GM08714 (cell line): ENCODE measurements at regions not wholly inside any gene's neighbourhood (a gene's known extent, or its start where the extent isn't known, plus 50 kb on each side); places are given as distances from the start of the nearest gene placed in this dataset.

Source experiments
- H3K4me3 ChIP-seq: fragments of 200-500 bp; sonication (Bioruptor generic); 2 replicates; pipeline ENCODE4 v1.5.1; 2014; ENCODE audit warnings: mild to moderate bottlenecking, low read length, inconsistent platforms
- ZNF274 ChIP-seq: IDR thresholded peaks from 2 replicates; pipeline ENCODE4 v1.6.1; 2012; ENCODE audit warnings: mild to moderate bottlenecking, low read depth, low read length

- TF ChIP-seq ZNF274: no peak
- H3K4me3 ChIP-seq: no peak overlapping the region
Observed at GRCh38 chr4:188266386-188266785, 127.1 kb downstream of the TRIML1 start.

GRCh38 chr4:188268131-188268908, 129.1 kb downstream of the TRIML1 start:
- no peak for TF ChIP-seq ZNF274
- H3K4me3 ChIP-seq: no peak overlapping the region

GRCh38 chr4:188270273-188271069, 131.2 kb downstream of the TRIML1 start:
- H3K4me3 ChIP-seq: no peak overlapping the region
- no peak for TF ChIP-seq ZNF274

- H3K4me3 ChIP-seq: no peak overlapping the region
- TF ChIP-seq ZNF274: no peak
Observed at GRCh38 chr4:188275686-188276085, 136.4 kb downstream of the TRIML1 start.

GRCh38 chr4:188279184-188279583, 139.9 kb downstream of the TRIML1 start:
- TF ChIP-seq ZNF274: no peak

GRCh38 chr4:188282471-188283232, 143.4 kb downstream of the TRIML1 start:
- no peak for TF ChIP-seq ZNF274
- H3K4me3 ChIP-seq: no peak overlapping the region

More at GRCh38 chr4:188279184-188279583, 139.9 kb downstream of the TRIML1 start:
- no peak overlapping the region for H3K4me3 ChIP-seq

GRCh38 chr4:188287169-188287894, 148.1 kb downstream of the TRIML1 start:
- TF ChIP-seq ZNF274: no peak

GRCh38 chr4:188289531-188290125, 150.4 kb downstream of the TRIML1 start:
- TF ChIP-seq ZNF274: no peak
- H3K4me3 ChIP-seq: no peak overlapping the region

More at GRCh38 chr4:188287169-188287894, 148.1 kb downstream of the TRIML1 start:
- no peak overlapping the region for H3K4me3 ChIP-seq

- H3K4me3 ChIP-seq: no peak overlapping the region
- TF ChIP-seq ZNF274: no peak
Observed at GRCh38 chr4:188295899-188296298, 156.7 kb downstream of the TRIML1 start.

- H3K4me3 ChIP-seq: no peak overlapping the region
- no peak for TF ChIP-seq ZNF274
Observed at GRCh38 chr4:188296331-188296730, 157.1 kb downstream of the TRIML1 start.

- no peak overlapping the region for H3K4me3 ChIP-seq
- TF ChIP-seq ZNF274: no peak
Observed at GRCh38 chr4:188297873-188298272, 158.6 kb downstream of the TRIML1 start.

- TF ChIP-seq ZNF274: no peak
Observed at GRCh38 chr4:188299161-188299560, 159.9 kb downstream of the TRIML1 start.

GRCh38 chr4:188300385-188300784, 161.1 kb downstream of the TRIML1 start:
- H3K4me3 ChIP-seq: no peak overlapping the region
- TF ChIP-seq ZNF274: no peak

More at GRCh38 chr4:188299161-188299560, 159.9 kb downstream of the TRIML1 start:
- H3K4me3 ChIP-seq: no peak overlapping the region
